A549 (cell line): ENCODE measurements at regions not wholly inside any gene's neighbourhood (a gene's known extent, or its start where the extent isn't known, plus 50 kb on each side); places are given as distances from the start of the nearest gene placed in this dataset.

Experiments used
- ATAC-seq, 2 experiments: fragments of 200-7000 bp in 1 of 2; fragments of >200 bp in 1 of 2; cut with Nextera tagmentation in 1 of 2; cut with Tn5 transposase in 1 of 2; 3 replicates each; pipeline versions ENCODE4 v1.8.0 to v1.9.1; 2018 to 2020; ENCODE audit warnings: mild to moderate bottlenecking in 1 of 2, moderate library complexity in 1 of 2
- CTCF ChIA-PET: fragments of 300-600 bp; sonication (Branson Sonifier 250); formaldehyde crosslinking; extraction: SDS; loops from one replicate; lab custom pipeline; 2021; ENCODE audit warnings: antibody characterized with exemption, inconsistent platforms; lab: Yijun Ruan, JAX
- POLR2A ChIA-PET: fragments of 350-600 bp; formaldehyde crosslinking; extraction: SDS; loops from one replicate; lab custom pipeline; 2021; ENCODE audit warnings: antibody characterized with exemption, inconsistent platforms; lab: Yijun Ruan, JAX
- DNase-seq, 2 experiments: peaks; one replicate each; pipeline versions ENCODE4 v3.0.0 to v3.0.0-alpha.2; 2011 to 2016; ENCODE audit warnings: low read depth in 1 of 2, low spot score in 1 of 2
- FAIRE-seq: peaks from 2 replicates; lab custom pipeline; 2011; peaks lifted over from hg19 to GRCh38; lab: Jason Lieb, UNC
- H3K27ac ChIP-seq, 2 experiments: fragments of >200 bp; sonication (Bioruptor Twin); formaldehyde crosslinking; 3 replicates each; pipeline ENCODE4 v1.5.1; 2016 to 2017
- H3K4me1 ChIP-seq: fragments of >200 bp; sonication (Bioruptor Twin); formaldehyde crosslinking; 3 replicates; pipeline ENCODE4 v1.6.1; 2016
- H3K4me2 ChIP-seq: fragments of >200 bp; sonication (Bioruptor Twin); formaldehyde crosslinking; 3 replicates; pipeline ENCODE4 v1.6.1; 2016
- H3K4me3 ChIP-seq: fragments of >200 bp; sonication (Bioruptor Twin); formaldehyde crosslinking; 3 replicates; pipeline ENCODE4 v1.5.1; 2016
- H3K9me3 ChIP-seq: fragments of >200 bp; sonication (Bioruptor Twin); formaldehyde crosslinking; 3 replicates; pipeline ENCODE4 v1.6.1; 2016
- CHD2 ChIP-seq: fragments of 150-350 bp; IDR thresholded peaks from 2 replicates; pipeline ENCODE4 v1.6.1; 2014; ENCODE audit warnings: low read length; ENCODE audit not compliant: partially characterized antibody
- FOSB ChIP-seq: fragments of 250-450 bp; sonication (Bioruptor Pico); IDR thresholded peaks from 2 replicates; pipeline ENCODE4 v1.5.0; 2020; ENCODE audit warnings: mild to moderate bottlenecking, moderate library complexity
- FOSL2 ChIP-seq, 2 experiments: fragments of 450-650 bp in 1 of 2; fragments of >200 bp in 1 of 2; sonication (Bioruptor Twin) in 1 of 2; formaldehyde crosslinking; IDR thresholded peaks; 2 replicates each; pipeline versions ENCODE4 v1.5.0 to v1.6.1; 2016 to 2020; ENCODE audit warnings: mild to moderate bottlenecking in 1 of 2, moderate library complexity in 1 of 2
- GATA3 ChIP-seq: IDR thresholded peaks from 2 replicates; pipeline ENCODE4 v1.6.1; 2012; ENCODE audit warnings: borderline replicate concordance
- HDAC2 ChIP-seq: fragments of 200-600 bp; sonication (generic); IDR thresholded peaks from 2 replicates; pipeline ENCODE4 v1.6.1; 2016
- HMGXB4 ChIP-seq: fragments of 250-450 bp; sonication (Bioruptor Pico); IDR thresholded peaks from 2 replicates; pipeline ENCODE4 v1.5.0; 2021; ENCODE audit warnings: mild to moderate bottlenecking, moderate library complexity, borderline replicate concordance
- HOXA7 ChIP-seq: fragments of 250-450 bp; sonication (Bioruptor Pico); IDR thresholded peaks from 2 replicates; pipeline ENCODE4 v1.5.0; 2020; ENCODE audit warnings: mild to moderate bottlenecking, moderate library complexity
- HOXB5 ChIP-seq: fragments of 250-450 bp; sonication (Bioruptor Pico); IDR thresholded peaks from 2 replicates; pipeline ENCODE4 v1.5.0; 2020; ENCODE audit warnings: mild to moderate bottlenecking, moderate library complexity
- KDM1A ChIP-seq: fragments of 200-600 bp; sonication (generic); IDR thresholded peaks from 2 replicates; pipeline ENCODE4 v1.6.1; 2016; ENCODE audit warnings: low read depth, mild to moderate bottlenecking
- KDM5A ChIP-seq: fragments of 200-600 bp; sonication (generic); IDR thresholded peaks from 2 replicates; pipeline ENCODE4 v1.6.1; 2016; ENCODE audit warnings: antibody characterized with exemption, mild to moderate bottlenecking
- POLR2AphosphoS2 ChIP-seq: conservative IDR thresholded peaks from 2 replicates; pipeline ENCODE4 v1.6.1; 2012; ENCODE audit warnings: low read length, improper control_type of control experiment, inconsistent platforms
- RAD21 ChIP-seq, 2 experiments: fragments of >200 bp in 1 of 2; sonication (Bioruptor Twin) in 1 of 2; formaldehyde crosslinking in 1 of 2; IDR thresholded peaks in 1 of 2; conservative IDR thresholded peaks in 1 of 2; 2 replicates in 1 of 2; 3 replicates in 1 of 2; pipeline ENCODE4 v1.6.1; 2012 to 2018; ENCODE audit warnings: inconsistent platforms in 1 of 2
- RFX5 ChIP-seq: fragments of 450-650 bp; IDR thresholded peaks from 2 replicates; pipeline ENCODE4 v1.7.1; 2014; ENCODE audit warnings: antibody characterized with exemption, mild to moderate bottlenecking, moderate library complexity
- RNF2 ChIP-seq: fragments of 200-600 bp; sonication (generic); IDR thresholded peaks from 2 replicates; pipeline ENCODE4 v1.6.1; 2016; ENCODE audit warnings: low read depth, mild to moderate bottlenecking, antibody characterized with exemption, moderate library complexity, borderline replicate concordance
- SREBF2 ChIP-seq: fragments of 450-650 bp; IDR thresholded peaks from 2 replicates; pipeline ENCODE4 v1.6.1; 2014; ENCODE audit warnings: mild to moderate bottlenecking, moderate library complexity
- TP53 ChIP-seq: fragments of 250-450 bp; sonication (Bioruptor Pico); IDR thresholded peaks from 2 replicates; pipeline ENCODE4 v1.5.0; 2021; ENCODE audit warnings: mild to moderate bottlenecking, moderate library complexity
- ZC3H11A ChIP-seq: fragments of 450-650 bp; IDR thresholded peaks from 2 replicates; pipeline ENCODE4 v1.6.1; 2014; ENCODE audit warnings: antibody characterized with exemption, mild to moderate bottlenecking
- WGBS: methylation state at CpG from one replicate; pipeline ENCODE4 v1.1.6; 2017; ENCODE audit errors: missing lambda C conversion rate; 5-methylcytosine and 5-hydroxymethylcytosine counted together
- TF ChIP-seq, protein P1 (sequence below): fragments of >200 bp; sonication (Bioruptor Twin); formaldehyde crosslinking; IDR thresholded peaks from 3 replicates; pipeline ENCODE4 v1.5.1; 2016
- TF ChIP-seq, protein P2 (sequence below): fragments of 150-350 bp; IDR thresholded peaks from 2 replicates; pipeline ENCODE4 v1.6.1; 2014; ENCODE audit warnings: low read depth, mild to moderate bottlenecking, low read length

DNA sequence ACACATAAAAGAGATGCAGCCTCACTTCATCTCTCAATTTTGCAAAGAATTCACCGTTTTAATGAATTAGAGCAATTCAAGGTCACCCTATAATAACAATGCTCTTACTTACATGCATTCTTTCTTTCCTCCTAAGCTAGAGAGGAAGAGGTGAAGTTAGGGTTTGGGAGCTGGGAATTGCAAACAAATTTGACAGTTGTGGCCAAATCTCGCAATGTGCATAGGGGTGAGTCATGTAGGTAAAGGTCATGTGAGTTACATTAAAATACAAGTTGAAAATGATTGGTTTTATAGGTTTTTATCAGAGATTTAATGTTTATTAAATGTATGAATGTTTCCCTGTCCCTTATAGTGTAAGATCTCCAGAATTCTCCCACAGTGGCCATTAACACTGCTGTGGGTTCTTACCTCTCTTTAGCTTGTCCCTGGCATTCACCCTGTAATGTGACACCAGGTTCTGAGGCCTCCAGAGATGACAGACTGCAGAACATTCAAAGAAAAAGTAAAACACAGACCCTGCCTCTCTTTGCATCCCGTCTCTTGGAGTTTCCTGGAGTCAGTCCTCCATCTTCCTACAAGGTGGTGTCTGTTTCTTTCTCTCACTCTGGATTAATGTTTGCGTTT, 53.7 kb upstream of the LGALSL start:
- no peak for TF ChIP-seq FOSL2 (IDR thresholded peaks at IDR 0.05)
- TF ChIP-seq FOSL2 (CRISPR knock-in tag; IDR thresholded peaks at IDR 0.05): peak; percentile 31; the same call in 1 of the 2 replicates
- no peak for TF ChIP-seq TP53 (CRISPR knock-in tag)
- no peak overlapping the region for H3K4me3 ChIP-seq
- no peaks in the 10 kb centered on the region for H3K9me3 ChIP-seq
- POLR2A ChIA-PET: no interaction called here
- CTCF ChIA-PET: interaction anchor here (1.1 to 1.6 kb wide), 3 partner anchors 11 to 87 kb away, joined by 3 to 4 read pairs (median 3); no protein-coding TSS in a partner anchor
- ATAC-seq (peak in 1 of 2 experiments; percentile 43; a peak in 3 of 6 replicates), FAIRE-seq (no peak), DNase-seq (no peak)
- 50% methylated on average over 4 of the region's 4 CpGs for WGBS
- 0 out of 6 replicates have a peak overlapping the region, but pooled peaks of 1 of the 2 experiments have one; percentile 5 for H3K27ac ChIP-seq
- H3K4me2 ChIP-seq: peak overlapping the region; percentile 33
- peaks cover 21% of the 10 kb centered on the region for H3K4me1 ChIP-seq

DNA sequence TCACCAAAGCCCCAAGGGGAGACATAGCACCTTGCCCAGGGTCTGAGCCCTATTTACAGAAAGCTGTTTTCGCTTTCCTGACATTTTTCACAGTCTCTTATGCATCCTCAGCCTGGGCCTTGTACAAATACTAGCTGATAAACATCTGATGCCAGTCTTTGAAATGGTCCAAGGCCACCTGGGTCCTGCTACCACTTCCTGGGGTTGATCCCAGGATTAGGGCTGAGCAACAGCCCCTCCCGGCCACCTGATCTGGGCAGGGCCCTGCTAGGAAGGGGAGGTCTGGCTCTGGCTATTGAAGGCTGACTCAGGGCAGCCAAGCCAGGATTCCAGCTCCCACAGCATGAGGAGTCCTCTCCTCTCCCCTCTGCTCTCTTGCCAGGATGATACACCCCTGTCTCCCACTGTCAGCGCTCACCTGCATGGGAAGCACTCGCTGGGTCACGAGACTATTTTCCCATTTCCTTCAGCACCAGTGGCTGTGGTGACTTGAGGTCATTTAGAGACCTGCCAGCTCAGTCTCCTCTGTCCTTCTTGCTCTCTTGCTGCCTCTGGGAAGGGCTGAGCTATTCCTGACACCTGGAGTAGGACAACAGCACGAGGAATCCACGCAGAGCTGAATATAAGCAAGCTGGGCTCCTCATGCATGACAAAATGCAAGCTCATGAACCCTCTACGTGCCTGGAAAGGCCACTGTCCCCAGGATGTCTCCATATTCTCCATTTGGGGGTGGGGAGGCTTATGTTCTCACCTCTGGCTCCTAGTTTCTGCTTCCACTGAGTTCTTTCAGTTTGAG, 53.0 kb upstream of the LGALSL start:
- Histone ChIP-seq H3K4me3 (no peak overlapping the region), H3K9me3 (no peaks in the 10 kb centered on the region), H3K4me1 (peaks cover 24% of the 10 kb centered on the region), H3K27ac (0 out of 6 replicates have a peak overlapping the region, but pooled peaks of 1 of the 2 experiments have one; percentile 5), H3K4me2 (peak overlapping the region; percentile 33)
- WGBS: 66% methylated on average over 8 of the region's 8 CpGs
- POLR2A ChIA-PET: no interaction called here
- no peak for TF ChIP-seq RNF2
- no peak for FAIRE-seq
- CTCF ChIA-PET: interaction anchor here (0.7 to 1.6 kb wide), 5 partner anchors 10 to 87 kb away, joined by 3 to 4 read pairs (median 3); no protein-coding TSS in a partner anchor
- ATAC-seq: peak; percentile 33 to 61; a peak in 4 of 6 replicates
- DNase-seq: no peak

- Histone ChIP-seq H3K4me3 (no peak overlapping the region), H3K9me3 (no peaks in the 10 kb centered on the region), H3K4me2 (peak overlapping the region; percentile 33; the same call in 2 of the 3 replicates), H3K4me1 (peaks cover 30% of the 10 kb centered on the region), H3K27ac (no peak overlapping the region)
- ChIA-PET CTCF (interaction anchor here (0.7 to 1.6 kb wide), 4 partner anchors 9 to 86 kb away, joined by 3 to 4 read pairs (median 4); no protein-coding TSS in a partner anchor), POLR2A (no interaction called here)
- WGBS: 41% methylated on average over 4 of the region's 4 CpGs
- FAIRE-seq: no peak
- no peak for DNase-seq
- no peak for TF ChIP-seq KDM1A
- no peak for TF ChIP-seq CHD2
- no peak for TF ChIP-seq HMGXB4 (CRISPR knock-in tag)
- no peak for TF ChIP-seq HOXA7
- no peak for TF ChIP-seq POLR2AphosphoS2
- TF ChIP-seq ZC3H11A: no peak
- no peak for TF ChIP-seq GATA3
- no peak for TF ChIP-seq HDAC2
- no peak for TF ChIP-seq RAD21 (conservative IDR thresholded peaks at IDR 0.05 in 1 of 2, IDR thresholded peaks at IDR 0.05 in 1 of 2)
- TF ChIP-seq, protein P1, sequence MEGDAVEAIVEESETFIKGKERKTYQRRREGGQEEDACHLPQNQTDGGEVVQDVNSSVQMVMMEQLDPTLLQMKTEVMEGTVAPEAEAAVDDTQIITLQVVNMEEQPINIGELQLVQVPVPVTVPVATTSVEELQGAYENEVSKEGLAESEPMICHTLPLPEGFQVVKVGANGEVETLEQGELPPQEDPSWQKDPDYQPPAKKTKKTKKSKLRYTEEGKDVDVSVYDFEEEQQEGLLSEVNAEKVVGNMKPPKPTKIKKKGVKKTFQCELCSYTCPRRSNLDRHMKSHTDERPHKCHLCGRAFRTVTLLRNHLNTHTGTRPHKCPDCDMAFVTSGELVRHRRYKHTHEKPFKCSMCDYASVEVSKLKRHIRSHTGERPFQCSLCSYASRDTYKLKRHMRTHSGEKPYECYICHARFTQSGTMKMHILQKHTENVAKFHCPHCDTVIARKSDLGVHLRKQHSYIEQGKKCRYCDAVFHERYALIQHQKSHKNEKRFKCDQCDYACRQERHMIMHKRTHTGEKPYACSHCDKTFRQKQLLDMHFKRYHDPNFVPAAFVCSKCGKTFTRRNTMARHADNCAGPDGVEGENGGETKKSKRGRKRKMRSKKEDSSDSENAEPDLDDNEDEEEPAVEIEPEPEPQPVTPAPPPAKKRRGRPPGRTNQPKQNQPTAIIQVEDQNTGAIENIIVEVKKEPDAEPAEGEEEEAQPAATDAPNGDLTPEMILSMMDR: no peak
- TF ChIP-seq RFX5: no peak
- TF ChIP-seq FOSB: no peak
- TF ChIP-seq, protein P2, sequence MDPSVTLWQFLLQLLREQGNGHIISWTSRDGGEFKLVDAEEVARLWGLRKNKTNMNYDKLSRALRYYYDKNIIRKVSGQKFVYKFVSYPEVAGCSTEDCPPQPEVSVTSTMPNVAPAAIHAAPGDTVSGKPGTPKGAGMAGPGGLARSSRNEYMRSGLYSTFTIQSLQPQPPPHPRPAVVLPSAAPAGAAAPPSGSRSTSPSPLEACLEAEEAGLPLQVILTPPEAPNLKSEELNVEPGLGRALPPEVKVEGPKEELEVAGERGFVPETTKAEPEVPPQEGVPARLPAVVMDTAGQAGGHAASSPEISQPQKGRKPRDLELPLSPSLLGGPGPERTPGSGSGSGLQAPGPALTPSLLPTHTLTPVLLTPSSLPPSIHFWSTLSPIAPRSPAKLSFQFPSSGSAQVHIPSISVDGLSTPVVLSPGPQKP: no peak
- TF ChIP-seq KDM5A: no peak
- no peak for TF ChIP-seq SREBF2
- no peak for TF ChIP-seq HOXB5 (CRISPR knock-in tag)
- ATAC-seq: peak in 1 of 2 experiments; percentile 12; a peak in 1 of 6 replicates
Measured at GRCh38 chr2:64401529-64401880, 52.5 kb upstream of the LGALSL start.
